NK-92 treated with Interleukin-12 subunit alpha and Interleukin-12 subunit beta, amount 100 ng/mL, for 24 hours (cell line): ENCODE measurements at regions not wholly inside any gene's neighbourhood (a gene's known extent, or its start where the extent isn't known, plus 50 kb on each side); places are given as distances from the start of the nearest gene placed in this dataset.
"Not testable (repeated sequence)": the region's sequence is repeated elsewhere in the genome, so short reads cannot be mapped to it uniquely, and the experiment has no call there.

Experiments
- DNase-seq: peaks from one replicate; lab custom pipeline; 2025; lab: John Stamatoyannopoulos, UW

GRCh38 chr10:28445516-28445915, 87.4 kb upstream of the WAC start:
- DNase-seq = no peak

GRCh38 chr10:28449382-28449781, 83.5 kb upstream of the WAC start:
- DNase-seq = no peak

GRCh38 chr10:28449926-28450325, 83.0 kb upstream of the WAC start:
- no peak for DNase-seq

- no peak for DNase-seq
Observed at GRCh38 chr10:28453926-28454325, 79.0 kb upstream of the WAC start.

GRCh38 chr10:28457110-28457509, 75.8 kb upstream of the WAC start:
- DNase-seq = no peak

- DNase-seq = not testable (repeated sequence)
Observed at GRCh38 chr10:28457873-28458272, 75.0 kb upstream of the WAC start.

- DNase-seq = no peak
Observed at GRCh38 chr10:28459453-28460144, 73.3 kb upstream of the WAC start.

GRCh38 chr10:28463141-28463540, 69.8 kb upstream of the WAC start:
- DNase-seq = no peak

GRCh38 chr10:28463676-28464395, 69.1 kb upstream of the WAC start:
- no peak for DNase-seq

GRCh38 chr10:28467615-28468014, 65.3 kb upstream of the WAC start:
- DNase-seq = no peak

- DNase-seq = no peak
Observed at GRCh38 chr10:28468707-28469483, 64.0 kb upstream of the WAC start.

- no peak for DNase-seq
Observed at GRCh38 chr10:28470873-28471651, 61.9 kb upstream of the WAC start.

GRCh38 chr10:28471652-28472050, 61.3 kb upstream of the WAC start:
- no peak for DNase-seq

GRCh38 chr10:28478646-28479045, 54.3 kb upstream of the WAC start:
- no peak for DNase-seq

- DNase-seq = no peak
Observed at GRCh38 chr10:28479425-28479865, 53.5 kb upstream of the WAC start.

GRCh38 chr10:28479927-28480627, 52.8 kb upstream of the WAC start:
- no peak for DNase-seq

GRCh38 chr10:28480628-28480965, 52.3 kb upstream of the WAC start:
- DNase-seq = no peak

- not testable (repeated sequence) for DNase-seq
Observed at GRCh38 chr10:28481346-28481745, 51.6 kb upstream of the WAC start.

- no peak for DNase-seq
Observed at GRCh38 chr10:28481968-28482367, 51.0 kb upstream of the WAC start.
